K562 (cell line): ENCODE measurements at regions not wholly inside any gene's neighbourhood (a gene's known extent, or its start where the extent isn't known, plus 50 kb on each side); places are given as distances from the start of the nearest gene placed in this dataset.

Experiments
- ATF6 ChIP-seq: sonication (generic); formaldehyde crosslinking; IDR thresholded peaks from 2 replicates; pipeline ENCODE4 v1.4.0; 2020; ENCODE audit warnings: mild to moderate bottlenecking, missing genetic modification reagents
- EZH2 ChIP-seq: IDR thresholded peaks from 2 replicates; pipeline ENCODE4 v1.6.1; 2012; ENCODE audit warnings: low read depth, mild to moderate bottlenecking, inconsistent platforms, low read length, borderline replicate concordance
- GABPB1 ChIP-seq: sonication (generic); formaldehyde crosslinking; IDR thresholded peaks from 2 replicates; pipeline ENCODE4 v1.8.0; 2022; ENCODE audit warnings: mild to moderate bottlenecking, missing genetic modification reagents
- IRF9 ChIP-seq: fragments of 450-650 bp; IDR thresholded peaks from 2 replicates; pipeline ENCODE4 v1.6.1; 2016; ENCODE audit warnings: missing biosample characterization, missing genetic modification characterization
- MTA2 ChIP-seq: fragments of 450-650 bp; IDR thresholded peaks from 2 replicates; pipeline ENCODE4 v1.6.1; 2016; ENCODE audit warnings: low read depth
- PHF8 ChIP-seq: fragments of 200-600 bp; sonication (generic); IDR thresholded peaks from 2 replicates; pipeline ENCODE4 v1.6.1; 2012; ENCODE audit warnings: mixed run types, mild to moderate bottlenecking, inconsistent platforms, low read length, moderate library complexity, borderline replicate concordance
- POLR2AphosphoS5 ChIP-seq: IDR thresholded peaks from 2 replicates; pipeline ENCODE4 v1.6.1; 2011; ENCODE audit warnings: mild to moderate bottlenecking, low read depth, low read length, moderate library complexity; ENCODE audit not compliant: control insufficient read depth, insufficient read depth
- SIN3B ChIP-seq: fragments of 450-650 bp; IDR thresholded peaks from 2 replicates; pipeline ENCODE4 v1.6.1; 2017; ENCODE audit warnings: low read depth, mild to moderate bottlenecking, moderate library complexity
- SMARCB1 ChIP-seq: IDR thresholded peaks from 2 replicates; pipeline ENCODE4 v1.6.1; 2011; ENCODE audit warnings: improper control_type of control experiment, low read depth; ENCODE audit not compliant: insufficient read length
- SRF ChIP-seq, 2 experiments: fragments of 250-450, 450-650 bp in 1 of 2; sonication (Bioruptor Pico) in 1 of 2; sonication (generic) in 1 of 2; formaldehyde crosslinking; IDR thresholded peaks; 2 replicates each; pipeline versions ENCODE4 v1.5.0 to v1.5.1; 2020 to 2022; ENCODE audit warnings: mild to moderate bottlenecking in 1 of 2, missing genetic modification reagents in 1 of 2
- STAT5B ChIP-seq: fragments of 250-450 bp; sonication (Bioruptor Pico); IDR thresholded peaks from 2 replicates; pipeline ENCODE4 v1.8.0; 2021; ENCODE audit warnings: mild to moderate bottlenecking, inconsistent platforms
- ZNF24 ChIP-seq: fragments of 450-650 bp; IDR thresholded peaks from 2 replicates; pipeline ENCODE4 v1.6.1; 2016

- no peak for TF ChIP-seq IRF9 (tag)
- TF ChIP-seq POLR2AphosphoS5: no peak
- TF ChIP-seq GABPB1 (CRISPR knock-in tag): no peak
- no peak for TF ChIP-seq SRF (CRISPR knock-in tag; IDR thresholded peaks at IDR 0.05)
- no peak for TF ChIP-seq SMARCB1
- TF ChIP-seq STAT5B (CRISPR knock-in tag): no peak
- no peak for TF ChIP-seq EZH2
- no peak for TF ChIP-seq ZNF24
- TF ChIP-seq PHF8: no peak
- TF ChIP-seq ATF6 (CRISPR knock-in tag): no peak
- no peak for TF ChIP-seq SIN3B
- no peak for TF ChIP-seq MTA2
These were observed 329.5 kb downstream of the GABRB3 start for GRCh38 chr15:26443321-26443720.
